H1 (cell line): ENCODE measurements at regions not wholly inside any gene's neighbourhood (a gene's known extent, or its start where the extent isn't known, plus 50 kb on each side); places are given as distances from the start of the nearest gene placed in this dataset.

Experiments used
- EP300 ChIP-seq, 2 experiments: IDR thresholded peaks; 1 replicate in 1 of 2; 2 replicates in 1 of 2; pipeline ENCODE4 v1.6.1; 2011 to 2012; ENCODE audit warnings: low read depth in 2 of 2, low read length in 2 of 2, mild to moderate bottlenecking in 2 of 2, borderline replicate concordance in 1 of 2, inconsistent platforms in 1 of 2, moderate library complexity in 1 of 2
- GABPA ChIP-seq: IDR thresholded peaks from 2 replicates; pipeline ENCODE4 v1.6.1; 2011; ENCODE audit warnings: mild to moderate bottlenecking, low read length, moderate library complexity, borderline replicate concordance; ENCODE audit not compliant: insufficient read depth
- KDM5A ChIP-seq: fragments of 200-600 bp; IDR thresholded peaks from 2 replicates; pipeline ENCODE4 v1.7.1; 2012; ENCODE audit warnings: mild to moderate bottlenecking, low read length, inconsistent platforms, mixed read lengths
- RAD21 ChIP-seq, 2 experiments: IDR thresholded peaks in 1 of 2; conservative IDR thresholded peaks in 1 of 2; 2 replicates each; pipeline ENCODE4 v1.6.1; 2011; ENCODE audit warnings: low read depth in 2 of 2, low read length in 2 of 2, improper control_type of control experiment in 1 of 2, inconsistent platforms in 1 of 2, mild to moderate bottlenecking in 1 of 2, moderate library complexity in 1 of 2
- SAP30 ChIP-seq: fragments of 300-600 bp; sonication (generic); IDR thresholded peaks from 2 replicates; pipeline ENCODE4 v1.7.1; 2012; ENCODE audit warnings: low read length, moderate library complexity, mild to moderate bottlenecking, inconsistent platforms; ENCODE audit not compliant: insufficient read depth, insufficient replicate concordance
- SIN3A ChIP-seq, 2 experiments: IDR thresholded peaks in 1 of 2; conservative IDR thresholded peaks in 1 of 2; 2 replicates each; pipeline ENCODE4 v1.6.1; 2011 to 2012; ENCODE audit warnings: low read length in 2 of 2, improper control_type of control experiment in 1 of 2, low read depth in 1 of 2, mild to moderate bottlenecking in 1 of 2
- SIRT6 ChIP-seq: IDR thresholded peaks from one replicate; pipeline ENCODE4 v1.7.1; 2012; ENCODE audit warnings: low read length, inconsistent platforms
- ZNF274 ChIP-seq: IDR thresholded peaks from 2 replicates; pipeline ENCODE4 v1.7.0; 2012; ENCODE audit warnings: low read length, borderline replicate concordance; ENCODE audit errors: extremely low read depth
- TF ChIP-seq, protein P1 (sequence below): fragments of 300-600 bp; sonication (generic); IDR thresholded peaks from 2 replicates; pipeline ENCODE4 v1.7.1; 2012; ENCODE audit warnings: low read length, moderate library complexity, mild to moderate bottlenecking, inconsistent platforms; ENCODE audit not compliant: insufficient replicate concordance
- TF ChIP-seq, protein P2 (sequence below): IDR thresholded peaks from 2 replicates; pipeline ENCODE4 v1.6.1; 2012; ENCODE audit warnings: inconsistent platforms

DNA sequence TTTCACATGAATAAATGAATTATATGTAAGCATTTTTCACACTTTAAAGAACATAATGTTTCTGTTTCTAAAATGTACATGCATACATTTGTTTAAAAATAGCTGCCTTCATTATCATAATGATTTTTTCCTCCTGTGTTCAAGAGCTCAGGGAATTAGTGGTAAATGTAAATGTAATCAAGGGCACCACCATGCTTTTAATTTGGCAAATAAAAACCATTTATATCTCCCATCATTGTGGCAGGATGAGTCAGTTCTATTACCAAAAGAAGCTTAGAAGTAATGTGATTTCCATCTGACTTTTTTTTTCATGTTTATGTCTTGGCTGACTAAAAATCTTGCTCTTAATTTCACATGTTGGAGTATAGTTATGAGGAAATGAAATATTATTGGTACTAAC lies 176.1 kb downstream of the GXYLT1 start (continued):
- TF ChIP-seq, protein P1, sequence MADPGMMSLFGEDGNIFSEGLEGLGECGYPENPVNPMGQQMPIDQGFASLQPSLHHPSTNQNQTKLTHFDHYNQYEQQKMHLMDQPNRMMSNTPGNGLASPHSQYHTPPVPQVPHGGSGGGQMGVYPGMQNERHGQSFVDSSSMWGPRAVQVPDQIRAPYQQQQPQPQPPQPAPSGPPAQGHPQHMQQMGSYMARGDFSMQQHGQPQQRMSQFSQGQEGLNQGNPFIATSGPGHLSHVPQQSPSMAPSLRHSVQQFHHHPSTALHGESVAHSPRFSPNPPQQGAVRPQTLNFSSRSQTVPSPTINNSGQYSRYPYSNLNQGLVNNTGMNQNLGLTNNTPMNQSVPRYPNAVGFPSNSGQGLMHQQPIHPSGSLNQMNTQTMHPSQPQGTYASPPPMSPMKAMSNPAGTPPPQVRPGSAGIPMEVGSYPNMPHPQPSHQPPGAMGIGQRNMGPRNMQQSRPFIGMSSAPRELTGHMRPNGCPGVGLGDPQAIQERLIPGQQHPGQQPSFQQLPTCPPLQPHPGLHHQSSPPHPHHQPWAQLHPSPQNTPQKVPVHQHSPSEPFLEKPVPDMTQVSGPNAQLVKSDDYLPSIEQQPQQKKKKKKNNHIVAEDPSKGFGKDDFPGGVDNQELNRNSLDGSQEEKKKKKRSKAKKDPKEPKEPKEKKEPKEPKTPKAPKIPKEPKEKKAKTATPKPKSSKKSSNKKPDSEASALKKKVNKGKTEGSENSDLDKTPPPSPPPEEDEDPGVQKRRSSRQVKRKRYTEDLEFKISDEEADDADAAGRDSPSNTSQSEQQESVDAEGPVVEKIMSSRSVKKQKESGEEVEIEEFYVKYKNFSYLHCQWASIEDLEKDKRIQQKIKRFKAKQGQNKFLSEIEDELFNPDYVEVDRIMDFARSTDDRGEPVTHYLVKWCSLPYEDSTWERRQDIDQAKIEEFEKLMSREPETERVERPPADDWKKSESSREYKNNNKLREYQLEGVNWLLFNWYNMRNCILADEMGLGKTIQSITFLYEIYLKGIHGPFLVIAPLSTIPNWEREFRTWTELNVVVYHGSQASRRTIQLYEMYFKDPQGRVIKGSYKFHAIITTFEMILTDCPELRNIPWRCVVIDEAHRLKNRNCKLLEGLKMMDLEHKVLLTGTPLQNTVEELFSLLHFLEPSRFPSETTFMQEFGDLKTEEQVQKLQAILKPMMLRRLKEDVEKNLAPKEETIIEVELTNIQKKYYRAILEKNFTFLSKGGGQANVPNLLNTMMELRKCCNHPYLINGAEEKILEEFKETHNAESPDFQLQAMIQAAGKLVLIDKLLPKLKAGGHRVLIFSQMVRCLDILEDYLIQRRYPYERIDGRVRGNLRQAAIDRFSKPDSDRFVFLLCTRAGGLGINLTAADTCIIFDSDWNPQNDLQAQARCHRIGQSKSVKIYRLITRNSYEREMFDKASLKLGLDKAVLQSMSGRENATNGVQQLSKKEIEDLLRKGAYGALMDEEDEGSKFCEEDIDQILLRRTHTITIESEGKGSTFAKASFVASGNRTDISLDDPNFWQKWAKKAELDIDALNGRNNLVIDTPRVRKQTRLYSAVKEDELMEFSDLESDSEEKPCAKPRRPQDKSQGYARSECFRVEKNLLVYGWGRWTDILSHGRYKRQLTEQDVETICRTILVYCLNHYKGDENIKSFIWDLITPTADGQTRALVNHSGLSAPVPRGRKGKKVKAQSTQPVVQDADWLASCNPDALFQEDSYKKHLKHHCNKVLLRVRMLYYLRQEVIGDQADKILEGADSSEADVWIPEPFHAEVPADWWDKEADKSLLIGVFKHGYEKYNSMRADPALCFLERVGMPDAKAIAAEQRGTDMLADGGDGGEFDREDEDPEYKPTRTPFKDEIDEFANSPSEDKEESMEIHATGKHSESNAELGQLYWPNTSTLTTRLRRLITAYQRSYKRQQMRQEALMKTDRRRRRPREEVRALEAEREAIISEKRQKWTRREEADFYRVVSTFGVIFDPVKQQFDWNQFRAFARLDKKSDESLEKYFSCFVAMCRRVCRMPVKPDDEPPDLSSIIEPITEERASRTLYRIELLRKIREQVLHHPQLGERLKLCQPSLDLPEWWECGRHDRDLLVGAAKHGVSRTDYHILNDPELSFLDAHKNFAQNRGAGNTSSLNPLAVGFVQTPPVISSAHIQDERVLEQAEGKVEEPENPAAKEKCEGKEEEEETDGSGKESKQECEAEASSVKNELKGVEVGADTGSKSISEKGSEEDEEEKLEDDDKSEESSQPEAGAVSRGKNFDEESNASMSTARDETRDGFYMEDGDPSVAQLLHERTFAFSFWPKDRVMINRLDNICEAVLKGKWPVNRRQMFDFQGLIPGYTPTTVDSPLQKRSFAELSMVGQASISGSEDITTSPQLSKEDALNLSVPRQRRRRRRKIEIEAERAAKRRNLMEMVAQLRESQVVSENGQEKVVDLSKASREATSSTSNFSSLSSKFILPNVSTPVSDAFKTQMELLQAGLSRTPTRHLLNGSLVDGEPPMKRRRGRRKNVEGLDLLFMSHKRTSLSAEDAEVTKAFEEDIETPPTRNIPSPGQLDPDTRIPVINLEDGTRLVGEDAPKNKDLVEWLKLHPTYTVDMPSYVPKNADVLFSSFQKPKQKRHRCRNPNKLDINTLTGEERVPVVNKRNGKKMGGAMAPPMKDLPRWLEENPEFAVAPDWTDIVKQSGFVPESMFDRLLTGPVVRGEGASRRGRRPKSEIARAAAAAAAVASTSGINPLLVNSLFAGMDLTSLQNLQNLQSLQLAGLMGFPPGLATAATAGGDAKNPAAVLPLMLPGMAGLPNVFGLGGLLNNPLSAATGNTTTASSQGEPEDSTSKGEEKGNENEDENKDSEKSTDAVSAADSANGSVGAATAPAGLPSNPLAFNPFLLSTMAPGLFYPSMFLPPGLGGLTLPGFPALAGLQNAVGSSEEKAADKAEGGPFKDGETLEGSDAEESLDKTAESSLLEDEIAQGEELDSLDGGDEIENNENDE: no peak
- TF ChIP-seq KDM5A (no peak), SIRT6 (no peak), EP300 (IDR thresholded peaks at IDR 0.05; ENCODE audit: borderline replicate concordance in 1 of 2, low read depth in 2 of 2, low read length in 2 of 2) (no peak), SIN3A (conservative IDR thresholded peaks at IDR 0.05 in 1 of 2, IDR thresholded peaks at IDR 0.05 in 1 of 2; ENCODE audit: low read depth in 1 of 2, low read length in 2 of 2) (no peak), GABPA (no peak), ZNF274 (no peak), SAP30 (no peak), RAD21 (IDR thresholded peaks at IDR 0.05 in 1 of 2, conservative IDR thresholded peaks at IDR 0.05 in 1 of 2; ENCODE audit: low read depth in 2 of 2, low read length in 2 of 2) (no peak)
- TF ChIP-seq, protein P2, sequence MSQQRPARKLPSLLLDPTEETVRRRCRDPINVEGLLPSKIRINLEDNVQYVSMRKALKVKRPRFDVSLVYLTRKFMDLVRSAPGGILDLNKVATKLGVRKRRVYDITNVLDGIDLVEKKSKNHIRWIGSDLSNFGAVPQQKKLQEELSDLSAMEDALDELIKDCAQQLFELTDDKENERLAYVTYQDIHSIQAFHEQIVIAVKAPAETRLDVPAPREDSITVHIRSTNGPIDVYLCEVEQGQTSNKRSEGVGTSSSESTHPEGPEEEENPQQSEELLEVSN: no peak
